K562 (cell line): ENCODE measurements at regions not wholly inside any gene's neighbourhood (a gene's known extent, or its start where the extent isn't known, plus 50 kb on each side); places are given as distances from the start of the nearest gene placed in this dataset.

Experiments
- CREB5 ChIP-seq: fragments of 250-450 bp; sonication (Bioruptor Pico); IDR thresholded peaks from 2 replicates; pipeline ENCODE4 v1.5.0; 2020; ENCODE audit warnings: mild to moderate bottlenecking
- CTCF ChIP-seq, 3 experiments: IDR thresholded peaks in 2 of 3; conservative IDR thresholded peaks in 1 of 3; 2 replicates each; pipeline ENCODE4 v1.5.1; 2011 to 2012; ENCODE audit warnings: low read length in 3 of 3, mild to moderate bottlenecking in 3 of 3, control low read depth in 2 of 3, improper control_type of control experiment in 1 of 3, inconsistent platforms in 1 of 3, low read depth in 1 of 3, mixed read lengths in 1 of 3, moderate library complexity in 1 of 3; ENCODE audit not compliant: insufficient read depth in 2 of 3
- ELF2 ChIP-seq: fragments of 250-450 bp; sonication (Bioruptor Pico); IDR thresholded peaks from 2 replicates; pipeline ENCODE4 v1.5.0; 2021; ENCODE audit warnings: mild to moderate bottlenecking
- NEUROD1 ChIP-seq: fragments of 150-350 bp; IDR thresholded peaks from 2 replicates; pipeline ENCODE4 v1.6.1; 2014; ENCODE audit warnings: borderline replicate concordance, low read length, low read depth; ENCODE audit not compliant: partially characterized antibody
- PATZ1 ChIP-seq: fragments of 250-450 bp; sonication (Bioruptor Pico); IDR thresholded peaks from 2 replicates; pipeline ENCODE4 v1.5.0; 2020; ENCODE audit warnings: mild to moderate bottlenecking, borderline replicate concordance
- SAFB2 ChIP-seq: fragments of 200-400 bp; formaldehyde crosslinking; IDR thresholded peaks from 2 replicates; pipeline ENCODE4 v1.6.1; 2018; ENCODE audit warnings: borderline replicate concordance, low read length, low read depth, moderate library complexity; ENCODE audit not compliant: severe bottlenecking
- SMARCC2 ChIP-seq: fragments of 450-650 bp; IDR thresholded peaks from 2 replicates; pipeline ENCODE4 v1.6.1; 2017; ENCODE audit warnings: antibody characterized with exemption, moderate library complexity, mild to moderate bottlenecking, low read depth
- TFAM ChIP-seq: fragments of 250-450 bp; sonication (Bioruptor Pico); conservative IDR thresholded peaks from 2 replicates; pipeline ENCODE4 v1.5.0; 2021; ENCODE audit warnings: mild to moderate bottlenecking, moderate library complexity
- TFAP4 ChIP-seq: sonication (generic); formaldehyde crosslinking; IDR thresholded peaks from 2 replicates; pipeline ENCODE4 v1.8.0; 2022; ENCODE audit warnings: missing genetic modification reagents, mild to moderate bottlenecking, moderate library complexity, borderline replicate concordance
- ZBTB9 ChIP-seq: fragments of 450-650 bp; formaldehyde crosslinking; IDR thresholded peaks from 2 replicates; pipeline ENCODE4 v1.4.0; 2020; ENCODE audit warnings: mild to moderate bottlenecking, moderate library complexity
- TF ChIP-seq, protein P1 (sequence below): sonication (generic); formaldehyde crosslinking; IDR thresholded peaks from 2 replicates; pipeline ENCODE4 v1.8.1; 2023; ENCODE audit warnings: mild to moderate bottlenecking, missing genetic modification reagents
- TF ChIP-seq, protein P2 (sequence below), 2 experiments: fragments of 450-650 bp; conservative IDR thresholded peaks; 2 replicates each; pipeline ENCODE4 v1.6.1; 2017; ENCODE audit warnings: mild to moderate bottlenecking in 2 of 2, moderate library complexity in 2 of 2

GRCh38 chr14:73771848-73772638, 57.9 kb upstream of the PNMA1 start (continued):
- TF ChIP-seq CTCF (IDR thresholded peaks at IDR 0.05 in 2 of 3, conservative IDR thresholded peaks at IDR 0.05 in 1 of 3; ENCODE audit: insufficient read depth in 2 of 3, low read depth in 1 of 3, low read length in 3 of 3) (no peak), TFAP4 (CRISPR knock-in tag) (peak; percentile 96), PATZ1 (CRISPR knock-in tag) (no peak), TFAM (no peak), SMARCC2 (peak; percentile 52; the same call in 1 of the 2 replicates), ELF2 (CRISPR knock-in tag) (no peak), CREB5 (CRISPR knock-in tag) (no peak), NEUROD1 (no peak), SAFB2 (no peak), ZBTB9 (no peak)
- TF ChIP-seq, protein P1, sequence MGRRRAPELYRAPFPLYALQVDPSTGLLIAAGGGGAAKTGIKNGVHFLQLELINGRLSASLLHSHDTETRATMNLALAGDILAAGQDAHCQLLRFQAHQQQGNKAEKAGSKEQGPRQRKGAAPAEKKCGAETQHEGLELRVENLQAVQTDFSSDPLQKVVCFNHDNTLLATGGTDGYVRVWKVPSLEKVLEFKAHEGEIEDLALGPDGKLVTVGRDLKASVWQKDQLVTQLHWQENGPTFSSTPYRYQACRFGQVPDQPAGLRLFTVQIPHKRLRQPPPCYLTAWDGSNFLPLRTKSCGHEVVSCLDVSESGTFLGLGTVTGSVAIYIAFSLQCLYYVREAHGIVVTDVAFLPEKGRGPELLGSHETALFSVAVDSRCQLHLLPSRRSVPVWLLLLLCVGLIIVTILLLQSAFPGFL (CRISPR knock-in tag): no peak
- TF ChIP-seq, protein P2, sequence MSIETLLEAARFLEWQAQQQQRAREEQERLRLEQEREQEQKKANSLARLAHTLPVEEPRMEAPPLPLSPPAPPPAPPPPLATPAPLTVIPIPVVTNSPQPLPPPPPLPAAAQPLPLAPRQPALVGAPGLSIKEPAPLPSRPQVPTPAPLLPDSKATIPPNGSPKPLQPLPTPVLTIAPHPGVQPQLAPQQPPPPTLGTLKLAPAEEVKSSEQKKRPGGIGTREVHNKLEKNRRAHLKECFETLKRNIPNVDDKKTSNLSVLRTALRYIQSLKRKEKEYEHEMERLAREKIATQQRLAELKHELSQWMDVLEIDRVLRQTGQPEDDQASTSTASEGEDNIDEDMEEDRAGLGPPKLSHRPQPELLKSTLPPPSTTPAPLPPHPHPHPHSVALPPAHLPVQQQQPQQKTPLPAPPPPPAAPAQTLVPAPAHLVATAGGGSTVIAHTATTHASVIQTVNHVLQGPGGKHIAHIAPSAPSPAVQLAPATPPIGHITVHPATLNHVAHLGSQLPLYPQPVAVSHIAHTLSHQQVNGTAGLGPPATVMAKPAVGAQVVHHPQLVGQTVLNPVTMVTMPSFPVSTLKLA (conservative IDR thresholded peaks at IDR 0.05): peak; percentile 64 to 77; a peak in 3 of 4 replicates
